ENCODE measurements at regions not wholly inside any gene's neighbourhood (a gene's known extent, or its start where the extent isn't known, plus 50 kb on each side); places are given as distances from the start of the nearest gene placed in this dataset.

DNA sequence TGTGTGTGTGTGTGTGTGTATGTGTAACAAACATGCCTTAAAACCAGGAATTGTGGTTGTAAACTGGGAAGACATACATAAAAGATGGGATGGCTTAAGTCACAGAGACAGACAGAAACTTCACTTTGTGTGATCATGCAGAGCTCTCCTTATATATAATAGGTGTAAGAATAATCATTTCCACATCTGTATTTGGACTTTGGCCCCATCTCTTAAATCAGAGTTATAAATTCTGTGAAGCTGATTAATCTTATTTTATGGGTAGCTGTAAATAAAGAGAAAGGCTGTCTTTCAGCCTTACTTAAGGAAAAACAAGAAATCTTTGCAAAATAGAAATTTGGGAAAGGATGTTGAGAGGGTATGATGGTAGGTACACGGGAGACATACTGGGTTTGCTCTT lies 174.6 kb upstream of the PITX2 start:
- TF ChIP-seq, protein P1, sequence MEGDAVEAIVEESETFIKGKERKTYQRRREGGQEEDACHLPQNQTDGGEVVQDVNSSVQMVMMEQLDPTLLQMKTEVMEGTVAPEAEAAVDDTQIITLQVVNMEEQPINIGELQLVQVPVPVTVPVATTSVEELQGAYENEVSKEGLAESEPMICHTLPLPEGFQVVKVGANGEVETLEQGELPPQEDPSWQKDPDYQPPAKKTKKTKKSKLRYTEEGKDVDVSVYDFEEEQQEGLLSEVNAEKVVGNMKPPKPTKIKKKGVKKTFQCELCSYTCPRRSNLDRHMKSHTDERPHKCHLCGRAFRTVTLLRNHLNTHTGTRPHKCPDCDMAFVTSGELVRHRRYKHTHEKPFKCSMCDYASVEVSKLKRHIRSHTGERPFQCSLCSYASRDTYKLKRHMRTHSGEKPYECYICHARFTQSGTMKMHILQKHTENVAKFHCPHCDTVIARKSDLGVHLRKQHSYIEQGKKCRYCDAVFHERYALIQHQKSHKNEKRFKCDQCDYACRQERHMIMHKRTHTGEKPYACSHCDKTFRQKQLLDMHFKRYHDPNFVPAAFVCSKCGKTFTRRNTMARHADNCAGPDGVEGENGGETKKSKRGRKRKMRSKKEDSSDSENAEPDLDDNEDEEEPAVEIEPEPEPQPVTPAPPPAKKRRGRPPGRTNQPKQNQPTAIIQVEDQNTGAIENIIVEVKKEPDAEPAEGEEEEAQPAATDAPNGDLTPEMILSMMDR (conservative IDR thresholded peaks at IDR 0.05; ENCODE audit: low read length): no peak
- TF ChIP-seq EZH2phosphoT487 (IDR thresholded peaks at IDR 0.05; ENCODE audit: borderline replicate concordance, low read depth, low read length): no peak

Data from OCI-LY7 (cell line).